ENCODE measurements at regions not wholly inside any gene's neighbourhood (a gene's known extent, or its start where the extent isn't known, plus 50 kb on each side); places are given as distances from the start of the nearest gene placed in this dataset.

DNA sequence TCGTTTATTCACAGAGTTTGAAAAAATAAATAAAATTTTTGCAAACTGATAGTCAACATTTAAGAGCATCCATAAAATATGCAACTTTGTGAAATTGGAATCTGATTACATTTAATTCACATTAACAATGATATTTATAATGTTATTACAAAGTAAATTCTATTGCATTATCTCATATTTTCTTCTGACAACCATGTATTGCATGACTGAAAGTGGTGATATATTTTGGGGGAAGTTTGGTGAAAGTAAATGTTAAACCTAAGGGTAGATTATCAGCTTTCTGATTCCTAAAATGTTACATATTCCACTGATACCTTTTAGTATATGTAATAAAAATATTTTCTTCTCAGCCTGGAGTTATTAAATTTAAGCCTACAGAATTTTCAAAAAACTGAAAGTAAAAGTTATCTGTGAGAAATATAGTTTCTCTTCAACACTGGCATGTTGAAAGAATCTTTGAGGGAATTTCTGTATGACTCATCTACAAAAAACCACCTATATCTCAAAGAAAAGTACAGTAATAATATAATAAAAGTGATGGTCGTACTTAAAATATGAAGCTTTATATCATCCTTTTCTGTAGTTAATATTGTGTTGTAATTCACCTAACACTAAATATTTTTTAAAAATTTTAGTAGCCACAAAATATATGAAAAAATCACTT is 1179.6 kb upstream of the PCDH7 start:
- DNase-seq: no peak
- Histone ChIP-seq H3K27ac (ENCODE audit: low read depth, low read length) (no peak overlapping the region), H3K9ac (ENCODE audit: extremely low read depth, low read length, poor library complexity, severe bottlenecking) (no peak overlapping the region), H3K36me3 (ENCODE audit: control insufficient read depth, insufficient read depth, low read length) (no peaks in the 10 kb centered on the region), H3K9me3 (ENCODE audit: control insufficient read depth, low read length) (no peaks in the 10 kb centered on the region), H3K4me3 (ENCODE audit: low read length) (no peak overlapping the region), H3K4me1 (ENCODE audit: control insufficient read depth, insufficient read depth, low read length) (no peaks in the 10 kb centered on the region), H3K27me3 (ENCODE audit: control insufficient read depth, insufficient read depth, low read length, poor library complexity, severe bottlenecking) (no peaks in the 10 kb centered on the region)
- Mint-ChIP-seq H3K4me1 (no peaks in the 10 kb centered on the region), H3K9me3 (peaks cover 3% of the 10 kb centered on the region), H3K36me3 (ENCODE audit: low read depth) (no peaks in the 10 kb centered on the region), H3K27ac (no peak overlapping the region), H3K4me3 (no peak overlapping the region), H3K27me3 (ENCODE audit: insufficient read depth) (no peaks in the 10 kb centered on the region)
- TF ChIP-seq, protein P1, sequence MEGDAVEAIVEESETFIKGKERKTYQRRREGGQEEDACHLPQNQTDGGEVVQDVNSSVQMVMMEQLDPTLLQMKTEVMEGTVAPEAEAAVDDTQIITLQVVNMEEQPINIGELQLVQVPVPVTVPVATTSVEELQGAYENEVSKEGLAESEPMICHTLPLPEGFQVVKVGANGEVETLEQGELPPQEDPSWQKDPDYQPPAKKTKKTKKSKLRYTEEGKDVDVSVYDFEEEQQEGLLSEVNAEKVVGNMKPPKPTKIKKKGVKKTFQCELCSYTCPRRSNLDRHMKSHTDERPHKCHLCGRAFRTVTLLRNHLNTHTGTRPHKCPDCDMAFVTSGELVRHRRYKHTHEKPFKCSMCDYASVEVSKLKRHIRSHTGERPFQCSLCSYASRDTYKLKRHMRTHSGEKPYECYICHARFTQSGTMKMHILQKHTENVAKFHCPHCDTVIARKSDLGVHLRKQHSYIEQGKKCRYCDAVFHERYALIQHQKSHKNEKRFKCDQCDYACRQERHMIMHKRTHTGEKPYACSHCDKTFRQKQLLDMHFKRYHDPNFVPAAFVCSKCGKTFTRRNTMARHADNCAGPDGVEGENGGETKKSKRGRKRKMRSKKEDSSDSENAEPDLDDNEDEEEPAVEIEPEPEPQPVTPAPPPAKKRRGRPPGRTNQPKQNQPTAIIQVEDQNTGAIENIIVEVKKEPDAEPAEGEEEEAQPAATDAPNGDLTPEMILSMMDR (conservative IDR thresholded peaks at IDR 0.05): no peak
- WGBS, 2 experiments (ENCODE audit: insufficient coverage in 1 of 2, insufficient read length in 1 of 2): no CpG with 5 or more reads among the region's 2 CpGs

DNA sequence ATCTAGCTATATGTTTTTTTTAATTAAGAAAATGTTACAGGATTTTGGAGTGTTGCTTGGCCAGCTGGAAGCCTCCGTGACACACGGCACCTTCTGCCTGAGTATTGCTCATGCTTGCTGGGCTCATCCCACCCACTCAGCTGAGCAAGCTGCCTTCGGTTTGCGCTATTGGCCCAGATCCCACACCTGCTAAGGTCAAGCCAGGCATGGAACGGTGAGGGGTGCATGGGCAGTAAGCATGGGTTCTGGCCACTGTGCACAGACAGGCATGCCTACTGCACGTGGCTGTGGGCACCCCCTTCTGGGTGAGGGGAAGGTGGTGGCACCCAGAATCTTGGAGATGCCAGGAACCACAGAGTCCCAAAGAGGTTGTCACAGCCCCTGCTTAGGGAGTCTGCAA is 1178.4 kb upstream of the PCDH7 start:
- no peaks in the 10 kb centered on the region for H3K9me3 ChIP-seq (ENCODE audit: control insufficient read depth, low read length)
- H3K27ac ChIP-seq (ENCODE audit: low read depth, low read length): no peak overlapping the region
- TF ChIP-seq, protein P1 (conservative IDR thresholded peaks at IDR 0.05): no peak
- no peak overlapping the region for H3K4me3 ChIP-seq (ENCODE audit: low read length)
- H3K4me1 Mint-ChIP-seq: no peaks in the 10 kb centered on the region
- no peak overlapping the region for H3K4me3 Mint-ChIP-seq
- no peak overlapping the region for H3K9ac ChIP-seq (ENCODE audit: extremely low read depth, low read length, poor library complexity, severe bottlenecking)
- H3K36me3 Mint-ChIP-seq (ENCODE audit: low read depth): no peaks in the 10 kb centered on the region
- H3K36me3 ChIP-seq (ENCODE audit: control insufficient read depth, insufficient read depth, low read length): no peaks in the 10 kb centered on the region
- no peak for DNase-seq
- H3K9me3 Mint-ChIP-seq: peaks cover 3% of the 10 kb centered on the region
- H3K4me1 ChIP-seq (ENCODE audit: control insufficient read depth, insufficient read depth, low read length): no peaks in the 10 kb centered on the region
- H3K27me3 ChIP-seq (ENCODE audit: control insufficient read depth, insufficient read depth, low read length, poor library complexity, severe bottlenecking): no peaks in the 10 kb centered on the region
- no peaks in the 10 kb centered on the region for H3K27me3 Mint-ChIP-seq (ENCODE audit: insufficient read depth)
- WGBS, 2 experiments (ENCODE audit: insufficient coverage in 1 of 2, insufficient read length in 1 of 2): 95 to 100% methylated on average over 5 to 6 of the region's 6 CpGs
- no peak overlapping the region for H3K27ac Mint-ChIP-seq

GRCh38 chr4:29549342-29549741 is 1170.8 kb upstream of the PCDH7 start:
- Histone ChIP-seq H3K36me3 (ENCODE audit: control insufficient read depth, insufficient read depth, low read length) (no peaks in the 10 kb centered on the region), H3K4me1 (ENCODE audit: control insufficient read depth, insufficient read depth, low read length) (no peaks in the 10 kb centered on the region), H3K9me3 (ENCODE audit: control insufficient read depth, low read length) (no peaks in the 10 kb centered on the region), H3K9ac (ENCODE audit: extremely low read depth, low read length, poor library complexity, severe bottlenecking) (no peak overlapping the region), H3K4me3 (ENCODE audit: low read length) (no peak overlapping the region), H3K27me3 (ENCODE audit: control insufficient read depth, insufficient read depth, low read length, poor library complexity, severe bottlenecking) (no peaks in the 10 kb centered on the region), H3K27ac (ENCODE audit: low read depth, low read length) (no peak overlapping the region)
- TF ChIP-seq, protein P1 (conservative IDR thresholded peaks at IDR 0.05): no peak
- Mint-ChIP-seq H3K27ac (no peak overlapping the region), H3K9me3 (no peaks in the 10 kb centered on the region), H3K4me3 (no peak overlapping the region), H3K27me3 (ENCODE audit: insufficient read depth) (no peaks in the 10 kb centered on the region), H3K4me1 (no peaks in the 10 kb centered on the region), H3K36me3 (ENCODE audit: low read depth) (no peaks in the 10 kb centered on the region)
- no peak for DNase-seq
